AG04449 (cell line): ENCODE measurements at regions not wholly inside any gene's neighbourhood (a gene's known extent, or its start where the extent isn't known, plus 50 kb on each side); places are given as distances from the start of the nearest gene placed in this dataset.

Source experiments
- CTCF ChIA-PET: fragments of 350-600 bp; formaldehyde crosslinking; extraction: SDS; loops from one replicate; lab custom pipeline; 2021; ENCODE audit warnings: antibody characterized with exemption; lab: Yijun Ruan, JAX
- POLR2A ChIA-PET: fragments of 400-600, 350-600 bp; formaldehyde crosslinking; extraction: SDS; loops from one replicate; lab custom pipeline; 2020; ENCODE audit warnings: antibody characterized with exemption, inconsistent platforms; lab: Yijun Ruan, JAX
- DNase-seq: peaks from one replicate; pipeline ENCODE4 v3.0.0-alpha.2; 2010; ENCODE audit warnings: low read depth, low spot score
- H3K4me3 ChIP-seq: 2 replicates; pipeline ENCODE4 v1.5.1; 2011; ENCODE audit warnings: low read depth, mild to moderate bottlenecking, control low read depth, low read length
- TF ChIP-seq, protein P1 (sequence below): IDR thresholded peaks from one replicate; pipeline ENCODE4 v1.5.1; 2011; ENCODE audit warnings: mild to moderate bottlenecking, moderate library complexity, low read length, control low read depth, inconsistent platforms; ENCODE audit not compliant: insufficient read depth; ENCODE audit errors: missing control alignments

DNA sequence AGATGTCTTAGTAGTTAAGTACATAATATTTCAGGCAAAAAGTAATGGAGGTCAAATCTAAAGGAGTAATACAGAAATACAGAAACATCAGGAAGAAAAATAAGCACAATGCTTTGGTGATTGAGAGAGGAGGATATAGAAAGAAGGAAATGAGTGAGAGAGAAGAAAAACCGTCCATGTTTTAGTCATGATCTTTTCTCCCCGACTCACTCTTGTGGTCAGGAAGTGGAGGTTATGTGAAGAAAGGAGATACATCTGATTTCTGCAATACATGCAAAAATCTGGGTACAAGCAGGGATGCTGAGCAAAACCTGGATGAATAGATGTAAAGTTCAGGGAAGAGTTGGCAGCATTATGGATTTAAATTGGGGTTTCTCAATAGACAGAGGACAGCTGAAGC lies 1122.5 kb downstream of the SORCS3 start:
- ChIA-PET POLR2A (no interaction called here), CTCF (no interaction called here)
- TF ChIP-seq, protein P1, sequence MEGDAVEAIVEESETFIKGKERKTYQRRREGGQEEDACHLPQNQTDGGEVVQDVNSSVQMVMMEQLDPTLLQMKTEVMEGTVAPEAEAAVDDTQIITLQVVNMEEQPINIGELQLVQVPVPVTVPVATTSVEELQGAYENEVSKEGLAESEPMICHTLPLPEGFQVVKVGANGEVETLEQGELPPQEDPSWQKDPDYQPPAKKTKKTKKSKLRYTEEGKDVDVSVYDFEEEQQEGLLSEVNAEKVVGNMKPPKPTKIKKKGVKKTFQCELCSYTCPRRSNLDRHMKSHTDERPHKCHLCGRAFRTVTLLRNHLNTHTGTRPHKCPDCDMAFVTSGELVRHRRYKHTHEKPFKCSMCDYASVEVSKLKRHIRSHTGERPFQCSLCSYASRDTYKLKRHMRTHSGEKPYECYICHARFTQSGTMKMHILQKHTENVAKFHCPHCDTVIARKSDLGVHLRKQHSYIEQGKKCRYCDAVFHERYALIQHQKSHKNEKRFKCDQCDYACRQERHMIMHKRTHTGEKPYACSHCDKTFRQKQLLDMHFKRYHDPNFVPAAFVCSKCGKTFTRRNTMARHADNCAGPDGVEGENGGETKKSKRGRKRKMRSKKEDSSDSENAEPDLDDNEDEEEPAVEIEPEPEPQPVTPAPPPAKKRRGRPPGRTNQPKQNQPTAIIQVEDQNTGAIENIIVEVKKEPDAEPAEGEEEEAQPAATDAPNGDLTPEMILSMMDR, result no peak
- no peak overlapping the region for H3K4me3 ChIP-seq
- DNase-seq, result no peak

DNA sequence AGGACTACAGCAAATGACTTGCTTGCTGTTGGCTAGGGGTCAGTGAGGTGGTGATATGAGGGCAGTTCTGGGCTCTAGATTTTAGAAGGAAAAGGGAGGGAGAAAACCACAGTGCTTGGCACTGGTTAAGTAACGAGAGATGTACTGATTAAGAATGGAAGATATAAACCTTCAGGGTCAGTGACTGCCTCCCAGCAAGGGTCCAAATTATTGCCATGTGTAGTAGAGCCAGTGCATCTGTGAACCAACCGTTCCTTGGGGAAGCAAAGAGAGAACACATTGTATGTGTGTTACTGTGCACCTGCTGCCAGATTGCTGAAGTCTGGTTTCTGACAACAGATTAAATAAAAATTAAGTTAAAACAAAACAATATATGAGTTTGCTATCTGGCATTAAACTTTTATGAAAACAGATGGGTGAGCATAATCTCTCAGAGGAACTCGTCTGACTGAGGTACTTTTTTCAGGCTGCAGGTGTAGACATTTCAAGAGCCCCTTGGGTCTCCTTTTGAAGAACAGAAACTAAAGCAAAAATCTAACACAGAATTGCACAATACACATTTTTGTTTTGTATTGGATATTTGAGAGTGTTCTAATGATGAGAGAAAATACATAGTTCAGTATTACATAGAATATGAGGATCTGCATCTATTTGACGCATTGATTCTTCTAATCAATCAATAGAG lies 1120.6 kb downstream of the SORCS3 start:
- DNase-seq, result no peak
- ChIA-PET CTCF (no interaction called here), POLR2A (no interaction called here)
- TF ChIP-seq, protein P1, result no peak
- H3K4me3 ChIP-seq, result no peak overlapping the region

GRCh38 chr10:105759669-105760068 lies 1118.6 kb downstream of the SORCS3 start:
- no peak overlapping the region for H3K4me3 ChIP-seq
- ChIA-PET POLR2A (no interaction called here), CTCF (no interaction called here)
- no peak for DNase-seq
- TF ChIP-seq, protein P1, result no peak

GRCh38 chr10:105758209-105758998 lies 1117.3 kb downstream of the SORCS3 start:
- TF ChIP-seq, protein P1, result no peak
- H3K4me3 ChIP-seq, result no peak overlapping the region
- POLR2A ChIA-PET, result no interaction called here
- CTCF ChIA-PET, result no interaction called here
- DNase-seq, result no peak

DNA sequence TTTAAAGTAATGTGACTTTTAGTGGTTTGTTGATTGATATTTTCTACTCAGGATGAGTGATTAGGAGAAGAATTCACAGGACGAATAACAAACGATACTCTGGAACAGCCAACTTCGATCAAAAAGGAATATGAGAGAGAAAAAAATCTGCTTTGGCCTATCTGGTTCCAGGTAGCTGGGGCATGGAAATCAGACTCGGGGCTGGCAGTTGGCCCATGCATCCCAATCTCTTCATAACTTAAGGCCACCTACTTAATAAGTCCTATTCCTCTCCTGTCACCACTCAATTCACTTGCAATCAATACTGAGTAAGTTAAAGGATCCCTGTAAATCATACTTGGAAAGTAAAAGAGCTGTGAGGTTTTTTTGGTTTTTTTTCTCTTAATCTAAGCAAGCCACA lies 1116.2 kb downstream of the SORCS3 start:
- ChIA-PET POLR2A (no interaction called here), CTCF (no interaction called here)
- TF ChIP-seq, protein P1, result no peak

GRCh38 chr10:105756386-105756785 lies 1115.3 kb downstream of the SORCS3 start:
- TF ChIP-seq, protein P1, result no peak
- no peak overlapping the region for H3K4me3 ChIP-seq
- ChIA-PET POLR2A (no interaction called here), CTCF (no interaction called here)
- no peak for DNase-seq

More for the DNA sequence above, 1116.2 kb downstream of the SORCS3 start:
- no peak for DNase-seq
- no peak overlapping the region for H3K4me3 ChIP-seq
